Loucy (cell line): ENCODE measurements at regions not wholly inside any gene's neighbourhood (a gene's known extent, or its start where the extent isn't known, plus 50 kb on each side); places are given as distances from the start of the nearest gene placed in this dataset.

Source experiments
- H2AFZ ChIP-seq: fragments of 200-600 bp; sonication (generic); 2 replicates; pipeline ENCODE4 v1.6.0; 2016; ENCODE audit warnings: antibody characterized with exemption, mild to moderate bottlenecking, low read length, moderate library complexity
- H3F3A ChIP-seq: fragments of 200-600 bp; 2 replicates; pipeline ENCODE4 v1.6.0; 2016; ENCODE audit warnings: antibody characterized with exemption, low read depth, mild to moderate bottlenecking
- H3K27me3 ChIP-seq: fragments of 200-600 bp; sonication (generic); 2 replicates; pipeline ENCODE4 v1.6.1; 2014; ENCODE audit warnings: low read length, mild to moderate bottlenecking; ENCODE audit not compliant: insufficient read depth, poor library complexity, severe bottlenecking
- H3K36me3 ChIP-seq: fragments of 200-600 bp; sonication (generic); 2 replicates; pipeline ENCODE4 v1.6.1; 2016; ENCODE audit warnings: low read length; ENCODE audit not compliant: insufficient read depth
- H3K4me1 ChIP-seq: fragments of 200-600 bp; sonication (generic); 2 replicates; pipeline ENCODE4 v1.5.1; 2014; ENCODE audit warnings: low read length, mild to moderate bottlenecking; ENCODE audit not compliant: insufficient read depth, poor library complexity, severe bottlenecking
- H3K4me2 ChIP-seq: fragments of 200-600 bp; sonication (generic); 2 replicates; pipeline ENCODE4 v1.6.0; 2014; ENCODE audit warnings: antibody characterized with exemption, low read length, low read depth, mild to moderate bottlenecking; ENCODE audit not compliant: poor library complexity, severe bottlenecking
- H3K4me3 ChIP-seq: fragments of 200-600 bp; sonication (generic); 2 replicates; pipeline ENCODE4 v1.5.1; 2014; ENCODE audit warnings: low read length, mild to moderate bottlenecking, mixed read lengths; ENCODE audit not compliant: poor library complexity, severe bottlenecking
- H3K79me2 ChIP-seq: fragments of 200-600 bp; sonication (generic); 2 replicates; pipeline ENCODE4 v1.6.1; 2014; ENCODE audit warnings: low read length; ENCODE audit not compliant: insufficient read depth
- H3K9ac ChIP-seq: fragments of 200-600 bp; sonication (generic); 2 replicates; pipeline ENCODE4 v1.6.0; 2014; ENCODE audit warnings: mild to moderate bottlenecking, low read depth, low read length, moderate library complexity; ENCODE audit not compliant: poor library complexity, severe bottlenecking
- H3K9me2 ChIP-seq: fragments of 200-600 bp; sonication (generic); replicated peaks from 2 replicates; pipeline ENCODE4 v1.6.1; 2016; ENCODE audit warnings: low read depth, low read length, mixed read lengths
- H3K9me3 ChIP-seq: fragments of 200-600 bp; sonication (generic); 2 replicates; pipeline ENCODE4 v1.6.1; 2014; ENCODE audit warnings: mild to moderate bottlenecking, antibody characterized with exemption, low read length, low read depth; ENCODE audit not compliant: insufficient read depth
- H4K20me1 ChIP-seq: fragments of 200-600 bp; sonication (generic); 2 replicates; pipeline ENCODE4 v1.6.0; 2014; ENCODE audit warnings: antibody characterized with exemption, low read length, mild to moderate bottlenecking; ENCODE audit not compliant: insufficient read depth, poor library complexity, severe bottlenecking
- EZH2phosphoT487 ChIP-seq: fragments of 200-600 bp; IDR thresholded peaks from 2 replicates; pipeline ENCODE4 v1.6.1; 2018; ENCODE audit warnings: antibody characterized with exemption, mild to moderate bottlenecking, moderate library complexity, borderline replicate concordance
- TF ChIP-seq, protein P1 (sequence below): fragments of 200-600 bp; sonication (generic); conservative IDR thresholded peaks from 2 replicates; pipeline ENCODE4 v1.5.1; 2014; ENCODE audit warnings: mild to moderate bottlenecking, antibody characterized with exemption, low read length

DNA sequence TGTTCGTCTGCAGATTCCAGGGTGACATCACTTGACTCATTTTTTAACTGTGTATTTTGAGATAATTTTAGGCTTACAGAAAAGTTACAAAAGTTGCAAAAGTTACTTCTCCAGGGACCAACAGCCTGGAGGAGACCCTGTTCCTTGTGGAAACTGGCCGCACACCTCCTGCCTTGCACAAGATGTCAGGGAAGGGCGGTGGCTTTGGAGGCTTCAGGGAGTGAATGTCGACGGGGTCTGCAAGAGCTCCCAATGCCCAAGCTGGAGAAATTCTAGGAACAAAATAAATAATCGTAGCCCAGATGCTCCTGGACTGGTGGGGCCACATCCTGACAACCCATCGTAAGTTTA, 62.2 kb upstream of the FAM20C start:
- Histone ChIP-seq H3K9me3 (no peaks in the 10 kb centered on the region; the same call in 1 of the 2 replicates), H3K27me3 (no peaks in the 10 kb centered on the region), H3K36me3 (no peaks in the 10 kb centered on the region), H4K20me1 (no peaks in the 10 kb centered on the region), H3K4me1 (no peaks in the 10 kb centered on the region), H3K9ac (no peak overlapping the region), H3K9me2 (no peaks in the 10 kb centered on the region), H2AFZ (no peak overlapping the region), H3K4me3 (no peak overlapping the region), H3F3A (no peaks in the 10 kb centered on the region), H3K79me2 (no peaks in the 10 kb centered on the region), H3K4me2 (no peak overlapping the region)
- TF ChIP-seq, protein P1, sequence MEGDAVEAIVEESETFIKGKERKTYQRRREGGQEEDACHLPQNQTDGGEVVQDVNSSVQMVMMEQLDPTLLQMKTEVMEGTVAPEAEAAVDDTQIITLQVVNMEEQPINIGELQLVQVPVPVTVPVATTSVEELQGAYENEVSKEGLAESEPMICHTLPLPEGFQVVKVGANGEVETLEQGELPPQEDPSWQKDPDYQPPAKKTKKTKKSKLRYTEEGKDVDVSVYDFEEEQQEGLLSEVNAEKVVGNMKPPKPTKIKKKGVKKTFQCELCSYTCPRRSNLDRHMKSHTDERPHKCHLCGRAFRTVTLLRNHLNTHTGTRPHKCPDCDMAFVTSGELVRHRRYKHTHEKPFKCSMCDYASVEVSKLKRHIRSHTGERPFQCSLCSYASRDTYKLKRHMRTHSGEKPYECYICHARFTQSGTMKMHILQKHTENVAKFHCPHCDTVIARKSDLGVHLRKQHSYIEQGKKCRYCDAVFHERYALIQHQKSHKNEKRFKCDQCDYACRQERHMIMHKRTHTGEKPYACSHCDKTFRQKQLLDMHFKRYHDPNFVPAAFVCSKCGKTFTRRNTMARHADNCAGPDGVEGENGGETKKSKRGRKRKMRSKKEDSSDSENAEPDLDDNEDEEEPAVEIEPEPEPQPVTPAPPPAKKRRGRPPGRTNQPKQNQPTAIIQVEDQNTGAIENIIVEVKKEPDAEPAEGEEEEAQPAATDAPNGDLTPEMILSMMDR = no peak
- TF ChIP-seq EZH2phosphoT487 = no peak

DNA sequence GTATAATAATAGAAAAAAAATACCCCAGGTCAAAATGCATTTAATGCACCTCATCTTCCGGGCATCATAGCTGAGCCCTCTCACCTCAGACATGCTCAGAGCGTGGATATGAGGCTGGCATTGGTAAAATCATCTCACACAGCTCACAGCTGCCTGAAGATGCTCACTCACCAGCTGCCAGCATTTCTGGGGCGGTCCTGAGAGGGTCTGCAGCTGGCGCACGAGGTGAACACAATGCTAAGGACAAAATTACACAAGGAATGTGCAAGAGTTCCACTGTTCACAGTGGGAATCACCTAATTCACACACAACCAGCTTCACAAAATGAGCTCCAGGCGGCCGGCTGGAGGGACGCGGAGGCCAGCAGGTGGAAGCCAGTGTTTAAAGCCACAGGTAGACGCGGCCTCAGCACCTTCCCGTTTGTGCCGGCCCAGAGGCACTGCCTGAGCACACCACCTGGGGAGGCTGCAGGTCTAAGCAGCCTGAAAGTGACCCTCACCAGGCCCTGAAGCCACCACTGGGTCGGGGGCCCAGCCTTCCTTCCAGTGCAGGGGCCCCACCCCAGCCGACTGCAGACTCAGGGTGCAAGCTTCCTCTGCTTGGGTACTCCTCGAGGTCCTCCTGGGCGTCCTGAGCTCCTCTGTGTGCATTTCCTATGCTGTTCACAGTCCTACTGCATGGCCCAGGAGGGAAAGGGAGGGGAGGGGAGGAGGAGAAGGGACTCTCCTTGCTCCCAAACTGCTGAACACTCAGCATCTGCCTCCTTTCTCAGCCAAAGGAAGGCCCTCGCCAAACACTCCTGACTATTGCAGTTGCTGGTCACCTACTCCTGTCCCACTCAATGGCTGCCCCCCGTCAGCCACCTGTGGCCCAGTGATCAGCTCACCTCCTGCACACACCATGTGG, 61.2 kb upstream of the FAM20C start:
- Histone ChIP-seq H3K36me3 (no peaks in the 10 kb centered on the region), H3K79me2 (no peaks in the 10 kb centered on the region), H2AFZ (no peak overlapping the region), H3K4me3 (no peak overlapping the region), H4K20me1 (no peaks in the 10 kb centered on the region), H3K9me3 (no peaks in the 10 kb centered on the region; the same call in 1 of the 2 replicates), H3F3A (no peaks in the 10 kb centered on the region), H3K27me3 (no peaks in the 10 kb centered on the region), H3K9me2 (no peaks in the 10 kb centered on the region), H3K9ac (no peak overlapping the region), H3K4me2 (no peak overlapping the region), H3K4me1 (no peaks in the 10 kb centered on the region)
- TF ChIP-seq, protein P1 = no peak
- TF ChIP-seq EZH2phosphoT487 = no peak

DNA sequence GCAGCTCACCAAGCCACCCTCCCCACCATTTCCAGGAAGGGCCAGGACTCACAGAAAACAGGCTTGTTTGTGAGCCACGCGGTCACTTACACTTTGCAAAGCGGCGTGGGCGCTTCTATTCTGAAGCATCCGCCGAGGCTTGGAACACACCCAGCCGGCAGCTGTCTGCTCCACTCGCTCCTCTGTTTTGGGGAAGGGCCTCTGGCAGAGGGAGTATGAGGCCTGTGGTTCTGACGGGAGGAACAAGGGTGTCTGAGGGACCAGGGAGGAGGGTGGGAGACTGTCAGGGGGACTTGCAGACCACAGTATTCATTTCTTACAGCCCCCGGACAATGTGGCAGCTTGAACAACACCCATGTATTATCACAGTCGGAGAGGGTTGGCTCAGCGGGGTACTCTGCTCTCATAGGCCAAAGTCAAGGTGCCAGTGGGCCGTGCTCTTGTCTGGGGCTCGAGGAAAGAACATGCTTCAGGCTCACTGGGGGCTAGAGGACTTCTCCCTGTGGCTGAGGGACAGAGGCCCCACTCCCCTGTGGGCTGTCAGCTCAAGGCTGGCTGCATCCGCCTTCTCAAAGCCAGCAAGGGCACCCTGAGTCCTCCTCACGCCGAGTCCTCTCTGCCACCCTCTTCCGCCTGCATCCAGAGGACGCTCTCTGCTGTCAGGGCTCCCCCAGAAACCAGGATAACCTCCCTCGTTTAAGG, 60.4 kb upstream of the FAM20C start:
- H3K4me2 ChIP-seq = no peak overlapping the region
- no peak for TF ChIP-seq EZH2phosphoT487
- TF ChIP-seq, protein P1 = no peak
- H3K9me3 ChIP-seq = no peaks in the 10 kb centered on the region; the same call in 1 of the 2 replicates
- H3K4me1 ChIP-seq = no peaks in the 10 kb centered on the region
- H2AFZ ChIP-seq = no peak overlapping the region
- no peak overlapping the region for H3K4me3 ChIP-seq
- no peaks in the 10 kb centered on the region for H3K36me3 ChIP-seq
- H3F3A ChIP-seq = no peaks in the 10 kb centered on the region
- no peaks in the 10 kb centered on the region for H3K79me2 ChIP-seq
- H3K9ac ChIP-seq = no peak overlapping the region
- H3K9me2 ChIP-seq = no peaks in the 10 kb centered on the region
- no peaks in the 10 kb centered on the region for H4K20me1 ChIP-seq
- no peaks in the 10 kb centered on the region for H3K27me3 ChIP-seq
